ENCODE measurements at regions not wholly inside any gene's neighbourhood (a gene's known extent, or its start where the extent isn't known, plus 50 kb on each side); places are given as distances from the start of the nearest gene placed in this dataset.

- DNase-seq (ENCODE audit: extremely low spot score, unreplicated experiment): no peak
- Mint-ChIP-seq H3K36me3 (ENCODE audit: unreplicated experiment) (no peaks in the 10 kb centered on the region), H3K4me3 (ENCODE audit: unreplicated experiment) (no peak overlapping the region), H3K9me3 (ENCODE audit: unreplicated experiment) (no peaks in the 10 kb centered on the region), H3K4me1 (ENCODE audit: unreplicated experiment) (peaks cover 19% of the 10 kb centered on the region), H3K27me3 (ENCODE audit: unreplicated experiment) (no peaks in the 10 kb centered on the region), H3K27ac (ENCODE audit: unreplicated experiment) (peak overlapping the region; percentile 47)
- TF ChIP-seq, protein P1, sequence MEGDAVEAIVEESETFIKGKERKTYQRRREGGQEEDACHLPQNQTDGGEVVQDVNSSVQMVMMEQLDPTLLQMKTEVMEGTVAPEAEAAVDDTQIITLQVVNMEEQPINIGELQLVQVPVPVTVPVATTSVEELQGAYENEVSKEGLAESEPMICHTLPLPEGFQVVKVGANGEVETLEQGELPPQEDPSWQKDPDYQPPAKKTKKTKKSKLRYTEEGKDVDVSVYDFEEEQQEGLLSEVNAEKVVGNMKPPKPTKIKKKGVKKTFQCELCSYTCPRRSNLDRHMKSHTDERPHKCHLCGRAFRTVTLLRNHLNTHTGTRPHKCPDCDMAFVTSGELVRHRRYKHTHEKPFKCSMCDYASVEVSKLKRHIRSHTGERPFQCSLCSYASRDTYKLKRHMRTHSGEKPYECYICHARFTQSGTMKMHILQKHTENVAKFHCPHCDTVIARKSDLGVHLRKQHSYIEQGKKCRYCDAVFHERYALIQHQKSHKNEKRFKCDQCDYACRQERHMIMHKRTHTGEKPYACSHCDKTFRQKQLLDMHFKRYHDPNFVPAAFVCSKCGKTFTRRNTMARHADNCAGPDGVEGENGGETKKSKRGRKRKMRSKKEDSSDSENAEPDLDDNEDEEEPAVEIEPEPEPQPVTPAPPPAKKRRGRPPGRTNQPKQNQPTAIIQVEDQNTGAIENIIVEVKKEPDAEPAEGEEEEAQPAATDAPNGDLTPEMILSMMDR (IDR thresholded peaks at IDR 0.05): no peak
Observed at GRCh38 chr3:159668461-159668860, 320.2 kb upstream of the IL12A start.

- Mint-ChIP-seq H3K9me3 (ENCODE audit: unreplicated experiment) (no peaks in the 10 kb centered on the region), H3K27me3 (ENCODE audit: unreplicated experiment) (no peaks in the 10 kb centered on the region), H3K4me3 (ENCODE audit: unreplicated experiment) (no peak overlapping the region), H3K27ac (ENCODE audit: unreplicated experiment) (peak overlapping the region; percentile 47), H3K4me1 (ENCODE audit: unreplicated experiment) (peaks cover 14% of the 10 kb centered on the region), H3K36me3 (ENCODE audit: unreplicated experiment) (no peaks in the 10 kb centered on the region)
- TF ChIP-seq, protein P1 (IDR thresholded peaks at IDR 0.05): no peak
- no peak for DNase-seq (ENCODE audit: extremely low spot score, unreplicated experiment)
Observed at GRCh38 chr3:159668990-159669476, 319.6 kb upstream of the IL12A start.

GRCh38 chr3:159669766-159670165 is 318.9 kb upstream of the IL12A start:
- Mint-ChIP-seq H3K27me3 (ENCODE audit: unreplicated experiment) (no peaks in the 10 kb centered on the region), H3K4me1 (ENCODE audit: unreplicated experiment) (peaks cover 10% of the 10 kb centered on the region), H3K4me3 (ENCODE audit: unreplicated experiment) (no peak overlapping the region), H3K27ac (ENCODE audit: unreplicated experiment) (no peak overlapping the region), H3K36me3 (ENCODE audit: unreplicated experiment) (no peaks in the 10 kb centered on the region), H3K9me3 (ENCODE audit: unreplicated experiment) (no peaks in the 10 kb centered on the region)
- TF ChIP-seq, protein P1 (IDR thresholded peaks at IDR 0.05): no peak
- no peak for DNase-seq (ENCODE audit: extremely low spot score, unreplicated experiment)

DNA sequence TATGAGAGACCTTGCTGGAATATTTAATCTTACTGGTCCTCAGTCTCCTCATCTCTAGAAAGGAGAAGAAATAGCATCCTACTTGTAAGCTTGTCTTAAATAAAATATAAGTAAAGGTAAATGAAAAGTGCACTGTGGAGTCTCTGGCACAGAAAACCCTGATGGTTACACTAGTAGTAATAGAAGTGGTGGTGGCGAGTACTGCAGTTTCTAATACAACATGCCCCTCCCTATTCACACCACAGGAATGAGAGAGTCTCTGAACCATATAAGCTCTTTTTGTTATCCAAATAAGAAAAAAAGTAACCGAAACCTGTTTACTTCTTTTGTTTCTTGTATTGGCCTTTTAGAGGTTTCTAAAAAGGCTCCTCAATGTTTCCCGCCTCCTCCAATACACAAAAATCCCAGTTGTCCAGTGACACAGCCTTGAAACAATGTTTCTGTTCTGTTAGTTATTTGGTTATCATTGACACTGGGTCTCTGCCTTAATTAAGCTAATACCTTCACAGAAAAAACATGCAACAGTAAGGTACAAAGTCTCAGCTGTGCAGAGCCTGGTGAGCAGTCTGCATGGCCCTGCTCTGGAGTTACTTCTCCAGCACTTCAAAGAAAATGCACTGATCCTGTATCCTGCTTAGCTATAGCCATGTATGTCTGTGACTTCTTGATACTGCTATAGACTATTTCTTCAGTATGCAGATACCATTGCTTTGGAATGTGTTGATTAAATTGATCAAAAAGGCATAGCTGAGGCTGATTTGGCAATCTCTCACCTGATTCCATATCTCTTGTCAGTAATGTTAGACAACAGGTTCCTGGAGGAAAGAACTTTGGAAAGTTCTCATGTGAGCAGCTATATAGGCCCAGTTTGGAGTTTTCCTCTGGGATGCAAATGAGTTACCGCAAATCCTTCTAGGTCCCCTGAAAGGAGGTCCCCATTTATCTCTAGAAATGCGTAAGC is 315.6 kb upstream of the IL12A start:
- Mint-ChIP-seq H3K36me3 (ENCODE audit: unreplicated experiment) (no peaks in the 10 kb centered on the region), H3K27ac (ENCODE audit: unreplicated experiment) (no peak overlapping the region), H3K27me3 (ENCODE audit: unreplicated experiment) (no peaks in the 10 kb centered on the region), H3K9me3 (ENCODE audit: unreplicated experiment) (no peaks in the 10 kb centered on the region), H3K4me3 (ENCODE audit: unreplicated experiment) (no peak overlapping the region), H3K4me1 (ENCODE audit: unreplicated experiment) (peaks cover 10% of the 10 kb centered on the region)
- TF ChIP-seq, protein P1 (IDR thresholded peaks at IDR 0.05): peak; percentile 17
- DNase-seq (ENCODE audit: extremely low spot score, unreplicated experiment): no peak

DNA sequence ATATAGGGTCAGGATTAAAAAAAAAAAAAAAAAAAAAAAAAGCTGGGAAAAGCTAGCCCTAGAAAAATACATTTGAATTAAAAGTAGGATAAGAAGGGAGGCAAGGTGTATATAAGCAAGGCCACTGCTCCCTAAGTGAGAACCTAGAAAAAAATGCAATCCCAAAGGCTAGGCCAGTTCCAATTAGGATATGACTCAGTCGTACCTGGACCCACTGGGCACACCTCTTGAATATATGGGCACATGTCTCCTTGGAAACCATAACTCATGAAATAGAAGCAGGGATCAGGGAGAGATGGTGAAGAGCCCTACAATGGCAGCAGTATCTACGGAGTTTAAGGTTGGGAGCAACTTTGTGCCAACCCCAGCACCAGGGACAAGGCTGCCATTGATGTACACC is 314.1 kb upstream of the IL12A start:
- Mint-ChIP-seq H3K4me1 (ENCODE audit: unreplicated experiment) (peaks cover under 1% of the 10 kb centered on the region), H3K36me3 (ENCODE audit: unreplicated experiment) (no peaks in the 10 kb centered on the region), H3K27ac (ENCODE audit: unreplicated experiment) (no peak overlapping the region), H3K27me3 (ENCODE audit: unreplicated experiment) (no peaks in the 10 kb centered on the region), H3K9me3 (ENCODE audit: unreplicated experiment) (no peaks in the 10 kb centered on the region), H3K4me3 (ENCODE audit: unreplicated experiment) (no peak overlapping the region)
- no peak for DNase-seq (ENCODE audit: extremely low spot score, unreplicated experiment)
- TF ChIP-seq, protein P1 (IDR thresholded peaks at IDR 0.05): no peak
